B cell (primary cell): ENCODE measurements at regions not wholly inside any gene's neighbourhood (a gene's known extent, or its start where the extent isn't known, plus 50 kb on each side); places are given as distances from the start of the nearest gene placed in this dataset.

Experiments used
- EZH2 ChIP-seq: IDR thresholded peaks from 2 replicates; pipeline ENCODE4 v1.6.1; 2012; ENCODE audit warnings: borderline replicate concordance, low read depth, mild to moderate bottlenecking, moderate library complexity, low read length; ENCODE audit not compliant: insufficient read depth, poor library complexity, severe bottlenecking
- TF ChIP-seq, protein P1 (sequence below): fragments of 200-600 bp; IDR thresholded peaks from one replicate; pipeline ENCODE4 v1.8.0; 2022; ENCODE audit warnings: antibody characterized with exemption, mild to moderate bottlenecking

DNA sequence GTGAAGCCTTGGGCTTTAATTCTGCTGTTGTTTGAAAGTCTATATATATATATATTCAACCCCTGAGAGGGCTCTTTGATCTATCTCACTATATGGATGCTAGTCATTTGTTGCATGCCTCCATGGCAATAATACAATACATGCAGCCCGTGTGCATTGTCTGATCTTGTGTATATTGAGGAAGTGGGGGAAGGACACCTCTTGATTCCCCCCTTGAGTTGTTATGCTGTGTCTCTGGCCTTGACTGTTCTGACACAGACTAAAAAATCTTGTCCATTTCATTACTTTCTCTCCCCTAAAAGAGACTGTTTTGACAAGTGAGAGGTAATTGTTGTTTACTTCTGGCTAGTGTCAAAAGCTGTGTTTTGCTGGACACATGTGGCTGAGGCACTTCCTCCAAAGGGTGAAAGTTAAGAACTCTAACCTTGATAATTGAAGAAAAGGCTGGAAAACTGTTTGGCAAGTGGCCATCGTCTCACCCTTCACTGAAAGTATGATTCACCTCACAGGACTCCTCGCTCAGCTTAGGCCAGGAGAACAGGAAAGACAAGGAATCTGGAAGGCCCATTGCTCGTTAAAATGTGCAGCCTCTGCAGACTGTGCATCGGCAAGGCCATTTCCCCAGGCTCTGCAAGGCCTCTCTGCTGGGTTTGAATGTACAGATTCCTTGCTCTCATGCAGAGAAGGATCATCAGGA, 304.0 kb downstream of the PRELID2 start:
- no peak for TF ChIP-seq EZH2
- TF ChIP-seq, protein P1, sequence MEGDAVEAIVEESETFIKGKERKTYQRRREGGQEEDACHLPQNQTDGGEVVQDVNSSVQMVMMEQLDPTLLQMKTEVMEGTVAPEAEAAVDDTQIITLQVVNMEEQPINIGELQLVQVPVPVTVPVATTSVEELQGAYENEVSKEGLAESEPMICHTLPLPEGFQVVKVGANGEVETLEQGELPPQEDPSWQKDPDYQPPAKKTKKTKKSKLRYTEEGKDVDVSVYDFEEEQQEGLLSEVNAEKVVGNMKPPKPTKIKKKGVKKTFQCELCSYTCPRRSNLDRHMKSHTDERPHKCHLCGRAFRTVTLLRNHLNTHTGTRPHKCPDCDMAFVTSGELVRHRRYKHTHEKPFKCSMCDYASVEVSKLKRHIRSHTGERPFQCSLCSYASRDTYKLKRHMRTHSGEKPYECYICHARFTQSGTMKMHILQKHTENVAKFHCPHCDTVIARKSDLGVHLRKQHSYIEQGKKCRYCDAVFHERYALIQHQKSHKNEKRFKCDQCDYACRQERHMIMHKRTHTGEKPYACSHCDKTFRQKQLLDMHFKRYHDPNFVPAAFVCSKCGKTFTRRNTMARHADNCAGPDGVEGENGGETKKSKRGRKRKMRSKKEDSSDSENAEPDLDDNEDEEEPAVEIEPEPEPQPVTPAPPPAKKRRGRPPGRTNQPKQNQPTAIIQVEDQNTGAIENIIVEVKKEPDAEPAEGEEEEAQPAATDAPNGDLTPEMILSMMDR, result no peak
